ENCODE measurements at regions not wholly inside any gene's neighbourhood (a gene's known extent, or its start where the extent isn't known, plus 50 kb on each side); places are given as distances from the start of the nearest gene placed in this dataset.

GRCh38 chr3:6509576-6509975, 351.3 kb upstream of the GRM7 start:
- TF ChIP-seq RARB (CRISPR knock-in tag; IDR thresholded peaks at IDR 0.05) (no peak), CSRNP3 (CRISPR knock-in tag; IDR thresholded peaks at IDR 0.05) (no peak), TSHZ2 (CRISPR knock-in tag; IDR thresholded peaks at IDR 0.05) (no peak), ZFP3 (CRISPR knock-in tag; IDR thresholded peaks at IDR 0.05) (no peak), PATZ1 (CRISPR knock-in tag; IDR thresholded peaks at IDR 0.05; ENCODE audit: borderline replicate concordance) (no peak), GLIS3 (CRISPR knock-in tag; IDR thresholded peaks at IDR 0.05) (no peak), POU6F1 (CRISPR knock-in tag; IDR thresholded peaks at IDR 0.05; ENCODE audit: borderline replicate concordance, low read depth) (no peak), CREB5 (CRISPR knock-in tag; IDR thresholded peaks at IDR 0.05; ENCODE audit: low read depth) (no peak), PPARA (CRISPR knock-in tag; IDR thresholded peaks at IDR 0.05; ENCODE audit: borderline replicate concordance) (no peak), SNAI2 (CRISPR knock-in tag; IDR thresholded peaks at IDR 0.05) (no peak), ESRRG (CRISPR knock-in tag; IDR thresholded peaks at IDR 0.05) (no peak)
